Islet precursor cell (in vitro differentiated cells): ENCODE measurements at regions not wholly inside any gene's neighbourhood (a gene's known extent, or its start where the extent isn't known, plus 50 kb on each side); places are given as distances from the start of the nearest gene placed in this dataset.
A peak's percentile ranks its signal among the peaks of the same experiment; 100 is the strongest.
"Not testable (repeated sequence)": the region's sequence is repeated elsewhere in the genome, so short reads cannot be mapped to it uniquely, and the experiment has no call there.

Experiments used
- DNase-seq: peaks from one replicate; pipeline ENCODE4 v3.0.0-alpha.2; 2018

- DNase-seq, result no peak
Observed at GRCh38 chr18:79596446-79597175, 83.0 kb upstream of the CTDP1 start.

- no peak for DNase-seq
Observed at GRCh38 chr18:79597176-79597830, 82.3 kb upstream of the CTDP1 start.

GRCh38 chr18:79597831-79598632 lies 81.6 kb upstream of the CTDP1 start:
- no peak for DNase-seq

GRCh38 chr18:79598633-79599175 lies 80.9 kb upstream of the CTDP1 start:
- no peak for DNase-seq

GRCh38 chr18:79599441-79599931 lies 80.1 kb upstream of the CTDP1 start:
- DNase-seq, result peak; percentile 79

GRCh38 chr18:79600141-79600540 lies 79.5 kb upstream of the CTDP1 start:
- no peak for DNase-seq

GRCh38 chr18:79600596-79600995 lies 79.0 kb upstream of the CTDP1 start:
- DNase-seq, result no peak

GRCh38 chr18:79601234-79601633 lies 78.4 kb upstream of the CTDP1 start:
- peak; percentile 54 for DNase-seq

GRCh38 chr18:79603321-79604204 lies 76.0 kb upstream of the CTDP1 start:
- no peak for DNase-seq

GRCh38 chr18:79604205-79604912 lies 75.2 kb upstream of the CTDP1 start:
- no peak for DNase-seq

GRCh38 chr18:79604913-79605880 lies 74.4 kb upstream of the CTDP1 start:
- DNase-seq, result no peak

- not testable (repeated sequence) for DNase-seq
Observed at GRCh38 chr18:79606071-79606470, 73.5 kb upstream of the CTDP1 start.

GRCh38 chr18:79606621-79607331 lies 72.8 kb upstream of the CTDP1 start:
- no peak for DNase-seq

GRCh38 chr18:79607361-79607952 lies 72.1 kb upstream of the CTDP1 start:
- no peak for DNase-seq

GRCh38 chr18:79608069-79608468 lies 71.5 kb upstream of the CTDP1 start:
- no peak for DNase-seq

- DNase-seq, result no peak
Observed at GRCh38 chr18:79608535-79608934, 71.1 kb upstream of the CTDP1 start.

GRCh38 chr18:79608999-79609461 lies 70.6 kb upstream of the CTDP1 start:
- no peak for DNase-seq

- peak; percentile 39 for DNase-seq
Observed at GRCh38 chr18:79609841-79610281, 69.7 kb upstream of the CTDP1 start.

GRCh38 chr18:79610461-79611039 lies 69.1 kb upstream of the CTDP1 start:
- DNase-seq, result no peak
